Stimulated activated CD8-positive, alpha-beta memory T cell treated with anti-CD3 and anti-CD28 coated beads, Interleukin-4, amount 100 ng/mL, for 1 hour (primary cell): ENCODE measurements at regions not wholly inside any gene's neighbourhood (a gene's known extent, or its start where the extent isn't known, plus 50 kb on each side); places are given as distances from the start of the nearest gene placed in this dataset.

Experiments
- DNase-seq, 2 donors: peaks; one replicate each; pipeline ENCODE4 v3.0.0-alpha.2; 2020; ENCODE audit warnings: low read depth in 2 of 2, low spot score in 1 of 2

GRCh38 chr16:51359141-51359955 lies 208.3 kb upstream of the SALL1 start:
- no peak for DNase-seq

- DNase-seq = no peak
Measured at GRCh38 chr16:51357839-51358238, 206.8 kb upstream of the SALL1 start.

GRCh38 chr16:51355875-51356274 lies 204.8 kb upstream of the SALL1 start:
- DNase-seq = no peak

GRCh38 chr16:51355195-51355594 lies 204.1 kb upstream of the SALL1 start:
- DNase-seq = no peak

GRCh38 chr16:51353055-51353454 lies 202.0 kb upstream of the SALL1 start:
- DNase-seq = no peak

GRCh38 chr16:51349626-51350025 lies 198.6 kb upstream of the SALL1 start:
- DNase-seq = no peak

- DNase-seq = no peak
Measured at GRCh38 chr16:51343411-51343810, 192.3 kb upstream of the SALL1 start.

GRCh38 chr16:51341204-51341603 lies 190.1 kb upstream of the SALL1 start:
- no peak for DNase-seq

GRCh38 chr16:51337662-51338061 lies 186.6 kb upstream of the SALL1 start:
- no peak for DNase-seq

- DNase-seq = no peak
Measured at GRCh38 chr16:51328733-51329132, 177.7 kb upstream of the SALL1 start.

- DNase-seq = no peak
Measured at GRCh38 chr16:51327001-51327400, 175.9 kb upstream of the SALL1 start.

GRCh38 chr16:51326131-51326856 lies 175.2 kb upstream of the SALL1 start:
- no peak for DNase-seq

GRCh38 chr16:51321251-51321650 lies 170.2 kb upstream of the SALL1 start:
- DNase-seq = no peak

- no peak for DNase-seq
Measured at GRCh38 chr16:51317575-51317974, 166.5 kb upstream of the SALL1 start.

GRCh38 chr16:51313198-51313597 lies 162.1 kb upstream of the SALL1 start:
- no peak for DNase-seq

GRCh38 chr16:51312363-51313150 lies 161.5 kb upstream of the SALL1 start:
- no peak for DNase-seq

GRCh38 chr16:51310159-51310558 lies 159.1 kb upstream of the SALL1 start:
- no peak for DNase-seq

- DNase-seq = no peak
Measured at GRCh38 chr16:51306886-51307595, 156.0 kb upstream of the SALL1 start.

- DNase-seq = no peak
Measured at GRCh38 chr16:51306116-51306515, 155.0 kb upstream of the SALL1 start.

- no peak for DNase-seq
Measured at GRCh38 chr16:51305337-51305736, 154.3 kb upstream of the SALL1 start.

GRCh38 chr16:51302042-51302441 lies 151.0 kb upstream of the SALL1 start:
- no peak for DNase-seq
